ENCODE measurements at regions not wholly inside any gene's neighbourhood (a gene's known extent, or its start where the extent isn't known, plus 50 kb on each side); places are given as distances from the start of the nearest gene placed in this dataset.

DNA sequence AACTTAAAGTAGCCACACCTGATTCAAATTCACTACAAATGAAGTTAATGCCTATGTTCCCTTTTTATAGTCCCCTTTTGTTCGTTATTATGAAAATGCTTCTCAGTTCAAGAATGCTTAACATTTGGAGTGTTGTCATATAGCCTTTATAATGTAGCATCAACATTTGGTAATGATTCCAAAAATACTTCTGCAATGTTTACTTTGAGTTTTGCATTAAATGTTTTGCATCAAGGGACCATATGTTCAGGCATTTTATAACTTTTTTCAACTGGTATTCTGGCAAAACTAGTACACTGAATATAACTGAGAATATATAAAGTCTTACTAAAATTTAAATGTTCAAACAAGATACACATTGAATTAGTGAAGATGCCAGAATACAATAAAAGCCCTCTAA lies 209.6 kb upstream of the SLC16A7 start:
- no peaks in the 10 kb centered on the region for H3K79me2 ChIP-seq (ENCODE audit: insufficient read depth, low read depth, low read length)
- CTCF ChIA-PET (ENCODE audit: unreplicated experiment): no interaction called here

DNA sequence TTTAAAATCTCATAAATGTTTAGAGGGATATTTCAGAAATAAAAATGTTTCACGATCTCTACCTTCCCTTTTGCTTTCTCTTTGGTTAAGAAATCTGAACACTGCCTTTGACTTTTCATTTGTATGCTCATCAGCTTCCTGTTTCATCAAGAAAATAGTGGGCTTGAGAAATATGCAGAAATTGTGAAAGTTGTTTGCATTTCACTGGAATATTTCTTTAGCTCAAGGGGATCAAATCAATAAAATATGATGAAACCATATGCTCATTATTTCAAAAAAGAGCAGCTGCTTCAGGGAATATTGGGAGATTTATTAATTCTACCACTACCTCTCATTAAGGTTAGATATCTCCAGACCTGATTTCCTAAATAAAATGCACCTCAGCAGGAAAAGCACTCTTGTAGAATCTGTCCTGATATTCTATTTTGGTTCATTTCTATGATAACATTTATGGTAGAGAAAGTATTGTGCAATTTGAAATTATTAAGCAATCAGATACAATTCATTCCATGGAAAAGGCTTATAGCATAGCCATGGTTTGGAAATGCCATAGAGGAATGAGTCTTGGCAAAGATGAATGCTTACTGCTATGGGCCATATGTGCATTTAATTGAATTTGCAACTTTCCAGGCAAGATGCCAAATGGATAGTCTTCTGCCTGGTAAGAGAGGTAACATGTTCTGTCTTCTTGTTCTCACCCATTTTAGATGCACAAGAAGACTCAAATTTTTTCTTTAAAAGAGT lies 212.6 kb upstream of the SLC16A7 start:
- Histone ChIP-seq H4K20me1 (ENCODE audit: insufficient read depth, low read length) (no peaks in the 10 kb centered on the region), H3K79me2 (ENCODE audit: insufficient read depth, low read depth, low read length) (no peaks in the 10 kb centered on the region), H3K36me3 (ENCODE audit: insufficient read depth, low read length) (no peaks in the 10 kb centered on the region), H3K27ac (ENCODE audit: low read depth, low read length, poor library complexity, severe bottlenecking) (no peak overlapping the region), H3K4me2 (ENCODE audit: low read length) (no peak overlapping the region), H2AFZ (ENCODE audit: low read length) (no peak overlapping the region), H3K9me3 (ENCODE audit: low read length) (no peaks in the 10 kb centered on the region), H3K9me2 (ENCODE audit: insufficient read depth, low read length) (no peaks in the 10 kb centered on the region), H3K4me3 (ENCODE audit: low read depth, low read length, poor library complexity, severe bottlenecking) (no peak overlapping the region), H3K4me1 (ENCODE audit: insufficient read depth, low read length, poor library complexity, severe bottlenecking) (no peaks in the 10 kb centered on the region)
- ChIA-PET CTCF (ENCODE audit: unreplicated experiment) (no interaction called here), POLR2A (no interaction called here)
- DNase-seq (ENCODE audit: low spot score): no peak
- TF ChIP-seq, protein P1, sequence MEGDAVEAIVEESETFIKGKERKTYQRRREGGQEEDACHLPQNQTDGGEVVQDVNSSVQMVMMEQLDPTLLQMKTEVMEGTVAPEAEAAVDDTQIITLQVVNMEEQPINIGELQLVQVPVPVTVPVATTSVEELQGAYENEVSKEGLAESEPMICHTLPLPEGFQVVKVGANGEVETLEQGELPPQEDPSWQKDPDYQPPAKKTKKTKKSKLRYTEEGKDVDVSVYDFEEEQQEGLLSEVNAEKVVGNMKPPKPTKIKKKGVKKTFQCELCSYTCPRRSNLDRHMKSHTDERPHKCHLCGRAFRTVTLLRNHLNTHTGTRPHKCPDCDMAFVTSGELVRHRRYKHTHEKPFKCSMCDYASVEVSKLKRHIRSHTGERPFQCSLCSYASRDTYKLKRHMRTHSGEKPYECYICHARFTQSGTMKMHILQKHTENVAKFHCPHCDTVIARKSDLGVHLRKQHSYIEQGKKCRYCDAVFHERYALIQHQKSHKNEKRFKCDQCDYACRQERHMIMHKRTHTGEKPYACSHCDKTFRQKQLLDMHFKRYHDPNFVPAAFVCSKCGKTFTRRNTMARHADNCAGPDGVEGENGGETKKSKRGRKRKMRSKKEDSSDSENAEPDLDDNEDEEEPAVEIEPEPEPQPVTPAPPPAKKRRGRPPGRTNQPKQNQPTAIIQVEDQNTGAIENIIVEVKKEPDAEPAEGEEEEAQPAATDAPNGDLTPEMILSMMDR (conservative IDR thresholded peaks at IDR 0.05; ENCODE audit: low read length): no peak
- TF ChIP-seq EZH2phosphoT487 (IDR thresholded peaks at IDR 0.05; ENCODE audit: borderline replicate concordance, low read depth, low read length): no peak
- no TSS peak for BruUV-seq (replicated peaks)
- intact Hi-C loops (cut with micrococcal nuclease; ENCODE audit: unreplicated experiment): no loop called here

More for the DNA sequence above, 209.6 kb upstream of the SLC16A7 start:
- H3K4me3 ChIP-seq (ENCODE audit: low read depth, low read length, poor library complexity, severe bottlenecking): no peak overlapping the region
- no peaks in the 10 kb centered on the region for H3K4me1 ChIP-seq (ENCODE audit: insufficient read depth, low read length, poor library complexity, severe bottlenecking)
- intact Hi-C loops (cut with micrococcal nuclease; ENCODE audit: unreplicated experiment): no loop called here
- H3K4me2 ChIP-seq (ENCODE audit: low read length): no peak overlapping the region
- H3K9me3 ChIP-seq (ENCODE audit: low read length): no peaks in the 10 kb centered on the region
- no peak overlapping the region for H3K27ac ChIP-seq (ENCODE audit: low read depth, low read length, poor library complexity, severe bottlenecking)
- no peaks in the 10 kb centered on the region for H4K20me1 ChIP-seq (ENCODE audit: insufficient read depth, low read length)
- no peak for DNase-seq (ENCODE audit: low spot score)
- no peaks in the 10 kb centered on the region for H3K36me3 ChIP-seq (ENCODE audit: insufficient read depth, low read length)
- no TSS peak for BruUV-seq (replicated peaks)
- H3K9me2 ChIP-seq (ENCODE audit: insufficient read depth, low read length): no peaks in the 10 kb centered on the region
- POLR2A ChIA-PET: no interaction called here
- TF ChIP-seq EZH2phosphoT487 (IDR thresholded peaks at IDR 0.05; ENCODE audit: borderline replicate concordance, low read depth, low read length): no peak
- TF ChIP-seq, protein P1 (conservative IDR thresholded peaks at IDR 0.05; ENCODE audit: low read length): no peak
- H2AFZ ChIP-seq (ENCODE audit: low read length): no peak overlapping the region

DNA sequence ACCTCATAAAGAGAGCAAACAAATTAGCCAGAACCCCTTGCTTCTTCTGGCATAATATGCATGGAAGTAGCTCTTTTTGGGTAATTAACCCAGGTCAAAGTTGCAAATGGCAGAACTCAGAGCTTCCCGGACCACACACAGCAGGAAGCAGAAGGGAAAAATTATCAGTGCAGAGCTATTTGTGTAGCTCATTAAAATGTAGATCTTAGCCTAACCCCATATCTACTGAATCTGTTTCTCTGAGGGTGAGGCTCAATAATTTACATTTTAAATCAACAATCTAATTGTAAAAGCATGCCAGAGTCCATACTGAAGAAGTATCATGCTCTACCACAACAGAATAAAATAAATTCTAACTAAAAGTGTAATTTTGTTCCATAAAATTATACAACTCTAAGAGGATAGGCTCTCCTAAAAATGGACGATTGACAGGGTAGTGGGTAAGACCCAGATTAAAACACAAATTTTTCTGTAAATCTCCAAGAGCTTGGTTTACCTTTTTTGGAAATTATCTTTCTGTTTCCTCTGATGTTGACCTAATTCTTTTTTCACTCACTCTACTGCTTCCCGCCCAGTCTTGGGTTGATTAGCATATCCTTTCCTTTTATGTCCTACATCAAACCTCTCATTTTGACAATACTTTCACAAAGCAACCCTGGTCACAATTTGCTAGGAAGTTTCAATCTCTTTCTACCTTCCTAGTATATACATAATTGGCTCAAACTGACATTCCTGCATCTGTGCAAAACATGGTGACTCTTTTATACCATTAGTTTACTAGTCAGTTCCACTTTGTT lies 213.3 kb upstream of the SLC16A7 start:
- Histone ChIP-seq H2AFZ (ENCODE audit: low read length) (no peak overlapping the region), H3K79me2 (ENCODE audit: insufficient read depth, low read depth, low read length) (no peaks in the 10 kb centered on the region), H3K4me3 (ENCODE audit: low read depth, low read length, poor library complexity, severe bottlenecking) (no peak overlapping the region), H3K9me2 (ENCODE audit: insufficient read depth, low read length) (no peaks in the 10 kb centered on the region), H3K36me3 (ENCODE audit: insufficient read depth, low read length) (no peaks in the 10 kb centered on the region), H3K4me2 (ENCODE audit: low read length) (no peak overlapping the region), H3K27ac (ENCODE audit: low read depth, low read length, poor library complexity, severe bottlenecking) (no peak overlapping the region), H4K20me1 (ENCODE audit: insufficient read depth, low read length) (no peaks in the 10 kb centered on the region), H3K4me1 (ENCODE audit: insufficient read depth, low read length, poor library complexity, severe bottlenecking) (no peaks in the 10 kb centered on the region), H3K9me3 (ENCODE audit: low read length) (no peaks in the 10 kb centered on the region)
- no peak for DNase-seq (ENCODE audit: low spot score)
- POLR2A ChIA-PET: interaction anchor here (0.9 kb wide), 1 partner anchor 18 kb away, joined by 3 read pairs; no protein-coding TSS in a partner anchor
- BruUV-seq (replicated peaks): no TSS peak
- CTCF ChIA-PET (ENCODE audit: unreplicated experiment): no interaction called here
- intact Hi-C loops (cut with micrococcal nuclease; ENCODE audit: unreplicated experiment): no loop called here
- TF ChIP-seq EZH2phosphoT487 (IDR thresholded peaks at IDR 0.05; ENCODE audit: borderline replicate concordance, low read depth, low read length): no peak
- TF ChIP-seq, protein P1 (conservative IDR thresholded peaks at IDR 0.05; ENCODE audit: low read length): no peak
